ENCODE measurements at regions not wholly inside any gene's neighbourhood (a gene's known extent, or its start where the extent isn't known, plus 50 kb on each side); places are given as distances from the start of the nearest gene placed in this dataset.

GRCh38 chrX:39050427-39050826, 249.2 kb downstream of the MID1IP1 start:
- FAIRE-seq = no peak
- no peak overlapping the region for H3K4me3 ChIP-seq (ENCODE audit: low read depth, low read length)
- no peaks in the 10 kb centered on the region for H3K27me3 ChIP-seq (ENCODE audit: control insufficient read depth, insufficient read depth, low read length)
- H3K36me3 ChIP-seq (ENCODE audit: control insufficient read depth, insufficient read depth, low read length) = no peaks in the 10 kb centered on the region
- TF ChIP-seq CTCF (IDR thresholded peaks at IDR 0.05; ENCODE audit: insufficient read depth, low read length, severe bottlenecking) = no peak
- DNase-seq (ENCODE audit: low read depth) = peak; percentile 82

- FAIRE-seq (no peak), DNase-seq (ENCODE audit: low read depth) (no peak)
- no peaks in the 10 kb centered on the region for H3K27me3 ChIP-seq (ENCODE audit: control insufficient read depth, insufficient read depth, low read length)
- H3K4me3 ChIP-seq (ENCODE audit: low read depth, low read length) = no peak overlapping the region
- H3K36me3 ChIP-seq (ENCODE audit: control insufficient read depth, insufficient read depth, low read length) = no peaks in the 10 kb centered on the region
- TF ChIP-seq CTCF (IDR thresholded peaks at IDR 0.05; ENCODE audit: insufficient read depth, low read length, severe bottlenecking) = no peak
These were observed 251.5 kb downstream of the MID1IP1 start for GRCh38 chrX:39052751-39053150.

GRCh38 chrX:39058724-39059123, 257.5 kb downstream of the MID1IP1 start:
- FAIRE-seq (no peak), DNase-seq (ENCODE audit: low read depth) (peak; percentile 13)
- H3K36me3 ChIP-seq (ENCODE audit: control insufficient read depth, insufficient read depth, low read length) = no peaks in the 10 kb centered on the region
- H3K4me3 ChIP-seq (ENCODE audit: low read depth, low read length) = no peak overlapping the region
- H3K27me3 ChIP-seq (ENCODE audit: control insufficient read depth, insufficient read depth, low read length) = no peaks in the 10 kb centered on the region
- TF ChIP-seq CTCF (IDR thresholded peaks at IDR 0.05; ENCODE audit: insufficient read depth, low read length, severe bottlenecking) = no peak

- DNase-seq (ENCODE audit: low read depth) = no peak
- no peaks in the 10 kb centered on the region for H3K36me3 ChIP-seq (ENCODE audit: control insufficient read depth, insufficient read depth, low read length)
- TF ChIP-seq CTCF (IDR thresholded peaks at IDR 0.05; ENCODE audit: insufficient read depth, low read length, severe bottlenecking) = no peak
- no peak overlapping the region for H3K4me3 ChIP-seq (ENCODE audit: low read depth, low read length)
- no peaks in the 10 kb centered on the region for H3K27me3 ChIP-seq (ENCODE audit: control insufficient read depth, insufficient read depth, low read length)
- no peak for FAIRE-seq
These were observed 258.6 kb downstream of the MID1IP1 start for GRCh38 chrX:39059866-39060265.

GRCh38 chrX:39063037-39063436, 261.8 kb downstream of the MID1IP1 start:
- H3K27me3 ChIP-seq (ENCODE audit: control insufficient read depth, insufficient read depth, low read length) = no peaks in the 10 kb centered on the region
- no peak overlapping the region for H3K4me3 ChIP-seq (ENCODE audit: low read depth, low read length)
- no peaks in the 10 kb centered on the region for H3K36me3 ChIP-seq (ENCODE audit: control insufficient read depth, insufficient read depth, low read length)
- TF ChIP-seq CTCF (IDR thresholded peaks at IDR 0.05; ENCODE audit: insufficient read depth, low read length, severe bottlenecking) = no peak
- DNase-seq (ENCODE audit: low read depth) = peak; percentile 77
- no peak for FAIRE-seq

GRCh38 chrX:39063702-39064101, 262.4 kb downstream of the MID1IP1 start:
- no peak for TF ChIP-seq CTCF (IDR thresholded peaks at IDR 0.05; ENCODE audit: insufficient read depth, low read length, severe bottlenecking)
- Histone ChIP-seq H3K36me3 (ENCODE audit: control insufficient read depth, insufficient read depth, low read length) (no peaks in the 10 kb centered on the region), H3K27me3 (ENCODE audit: control insufficient read depth, insufficient read depth, low read length) (no peaks in the 10 kb centered on the region), H3K4me3 (ENCODE audit: low read depth, low read length) (no peak overlapping the region)
- FAIRE-seq = no peak
- no peak for DNase-seq (ENCODE audit: low read depth)
